Stimulated activated CD8-positive, alpha-beta memory T cell treated with anti-CD3 and anti-CD28 coated beads, Interleukin-4, amount 100 ng/mL, for 1 hour (primary cell): ENCODE measurements at regions not wholly inside any gene's neighbourhood (a gene's known extent, or its start where the extent isn't known, plus 50 kb on each side); places are given as distances from the start of the nearest gene placed in this dataset.

Experiments used
- DNase-seq, 2 donors: peaks; one replicate each; pipeline ENCODE4 v3.0.0-alpha.2; 2020; ENCODE audit warnings: low read depth in 2 of 2, low spot score in 1 of 2

DNA sequence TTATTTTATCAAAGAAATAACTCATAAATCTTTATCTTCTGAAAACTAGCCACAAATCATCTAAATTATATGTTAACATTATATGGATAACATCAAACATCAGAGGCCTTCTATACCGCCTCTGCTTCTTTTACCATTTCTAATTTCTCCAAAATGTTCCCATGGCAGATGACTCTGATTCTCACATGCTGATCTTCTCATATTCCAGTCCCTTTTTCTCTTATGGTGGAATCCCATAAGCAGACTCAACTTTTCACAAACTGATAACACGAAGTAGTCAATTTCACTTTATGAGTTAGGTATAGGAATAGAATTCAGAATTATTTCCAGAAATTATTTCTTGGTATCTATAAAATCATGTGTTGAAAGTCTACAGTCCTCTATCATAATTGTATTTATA lies 212.3 kb downstream of the ENC1 start:
- no peak for DNase-seq

DNA sequence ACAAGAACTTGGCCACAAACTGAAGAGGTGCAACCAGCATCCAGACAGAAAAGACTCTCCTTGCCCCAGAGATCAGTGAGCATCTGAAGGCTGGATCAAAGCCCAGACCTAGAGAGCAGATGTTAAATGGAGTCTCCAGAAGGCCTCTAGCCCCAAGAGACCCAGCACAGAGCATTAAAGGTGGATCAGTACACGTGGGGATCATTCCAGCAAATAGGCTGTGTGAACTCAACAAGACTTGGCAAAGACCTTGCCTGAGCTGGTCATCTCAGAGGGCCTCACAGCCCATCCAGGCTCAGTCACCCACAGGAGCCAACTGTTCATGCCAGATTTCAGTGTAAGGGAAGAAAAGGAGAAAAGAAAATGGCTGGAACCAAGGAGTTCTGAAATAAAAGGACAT lies 214.0 kb downstream of the ENC1 start:
- no peak for DNase-seq

DNA sequence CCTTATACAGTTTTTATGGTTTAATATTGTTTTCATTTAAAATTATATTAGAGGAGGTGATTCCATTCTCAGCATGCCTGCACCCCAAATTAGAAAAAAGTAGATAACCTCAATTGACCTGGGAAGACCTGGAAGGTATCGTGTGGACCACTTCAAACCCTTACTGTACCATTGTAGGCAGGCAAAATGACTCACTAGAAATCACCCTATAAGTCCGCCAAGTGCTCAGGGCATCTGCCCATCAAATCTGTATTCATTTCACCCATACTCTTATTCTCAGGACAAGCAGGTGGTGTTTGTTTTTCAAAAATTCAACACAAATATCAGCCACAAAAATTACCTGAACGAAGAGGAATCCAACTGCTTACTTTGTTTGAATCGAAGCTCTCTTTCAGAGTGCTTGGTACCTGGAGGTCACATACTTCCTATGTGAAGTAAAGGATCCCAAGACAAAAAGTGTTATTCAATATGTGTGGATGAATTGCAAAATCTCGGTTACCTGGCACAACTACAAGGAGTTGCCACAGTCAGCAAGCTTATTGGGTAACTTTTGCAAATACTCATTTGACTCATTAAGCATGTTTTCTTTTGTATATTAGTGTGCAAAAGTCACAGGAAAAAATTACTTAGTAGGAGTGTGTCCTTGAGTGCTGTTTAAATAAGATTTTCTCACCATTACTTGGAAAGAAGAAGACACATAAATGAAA lies 216.2 kb downstream of the ENC1 start:
- DNase-seq, result no peak

DNA sequence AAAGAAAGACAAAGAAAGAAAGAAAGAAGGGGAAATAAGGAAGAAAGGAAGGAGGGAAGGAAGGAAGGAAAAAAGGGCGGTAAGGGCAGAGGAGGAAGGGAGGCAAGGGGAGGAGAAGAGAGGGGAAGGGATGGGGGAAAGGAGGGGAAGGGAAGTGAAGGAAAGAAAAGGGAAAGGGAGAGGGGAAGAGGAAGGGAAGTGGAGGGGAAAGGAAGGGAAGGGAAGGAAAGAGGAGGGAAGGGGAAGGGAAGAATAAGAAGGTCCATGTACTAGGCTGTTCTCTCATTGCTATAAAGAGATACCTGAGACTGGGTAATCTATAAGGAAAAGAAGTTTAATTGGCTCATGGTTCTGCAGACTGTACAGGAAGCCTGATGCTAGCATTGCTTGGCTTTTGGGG lies 217.1 kb downstream of the ENC1 start:
- no peak for DNase-seq

DNA sequence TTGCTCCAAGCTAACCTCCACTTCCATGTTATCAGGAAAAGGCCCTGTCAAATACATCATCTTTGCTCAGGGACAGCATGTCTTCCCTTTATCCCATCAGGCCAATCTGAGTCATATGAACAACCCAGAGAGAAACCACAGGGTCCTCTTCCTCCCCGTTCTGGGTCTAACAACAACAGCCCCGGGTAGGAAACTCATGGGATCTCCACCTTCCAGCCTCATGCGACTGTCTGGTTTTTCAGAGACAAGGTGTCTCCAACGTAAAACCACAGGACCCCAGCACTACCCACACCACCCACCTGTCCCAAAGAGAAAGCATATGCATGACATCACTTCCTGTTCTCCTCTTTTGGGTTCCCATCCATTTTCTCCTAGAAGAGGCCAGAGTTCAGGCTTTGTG lies 217.9 kb downstream of the ENC1 start:
- DNase-seq, result no peak

DNA sequence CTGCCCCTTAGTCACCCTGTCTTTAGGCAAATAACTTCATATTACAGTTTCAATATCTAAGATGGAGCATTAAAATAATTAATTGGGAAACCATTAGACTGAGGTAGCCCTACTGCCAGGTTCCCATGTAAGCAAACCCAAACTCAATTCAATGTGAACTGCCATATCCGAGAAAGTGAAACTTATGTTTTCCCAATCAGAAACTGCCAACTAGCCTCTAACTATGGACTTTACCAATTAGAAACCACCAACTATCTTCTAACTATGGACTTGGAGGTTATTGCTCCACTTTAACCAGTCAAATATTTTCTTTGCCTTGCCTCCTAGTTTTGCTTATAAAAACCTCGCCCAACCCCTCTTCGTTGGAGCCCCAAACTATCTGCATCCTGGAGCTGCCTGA lies 218.5 kb downstream of the ENC1 start:
- DNase-seq, result no peak

DNA sequence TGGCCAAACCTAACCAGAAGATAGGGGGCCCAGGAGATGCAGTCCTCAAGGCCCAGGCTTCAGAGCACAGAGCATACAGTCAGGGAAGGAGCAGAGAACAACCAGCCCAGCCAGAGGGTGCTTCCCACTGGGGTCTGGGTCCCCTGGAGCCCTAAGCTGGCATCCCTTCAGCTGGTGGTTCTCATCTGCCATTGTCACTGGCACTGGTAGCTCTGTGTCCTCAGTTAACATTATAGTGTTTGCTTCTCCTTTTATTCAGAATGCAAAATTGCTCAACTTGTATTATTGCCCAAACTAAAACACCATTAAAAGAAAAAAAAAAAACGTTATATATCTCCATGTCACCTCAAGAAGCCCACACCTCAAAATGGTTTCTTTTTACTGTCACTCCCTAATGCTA lies 219.2 kb downstream of the ENC1 start:
- no peak for DNase-seq

DNA sequence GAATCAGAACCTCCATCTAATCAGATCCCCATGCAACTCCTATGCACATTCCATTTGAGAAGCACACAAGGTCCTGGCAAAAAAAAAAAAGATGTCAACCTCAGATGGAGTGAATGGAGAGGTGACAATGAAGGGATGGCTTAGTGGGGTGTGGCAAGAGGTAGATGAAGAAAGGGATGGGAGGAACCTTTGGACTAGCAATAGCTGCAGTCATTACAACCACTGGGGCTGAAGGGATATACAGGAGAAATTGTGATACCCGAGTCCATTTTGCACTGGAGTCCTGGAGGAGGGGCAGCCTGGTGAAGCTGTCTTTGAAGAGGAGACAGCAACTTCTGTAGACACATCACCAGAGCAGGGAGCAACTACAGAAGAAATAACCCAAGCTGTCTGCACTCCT lies 219.6 kb downstream of the ENC1 start:
- DNase-seq, result no peak

DNA sequence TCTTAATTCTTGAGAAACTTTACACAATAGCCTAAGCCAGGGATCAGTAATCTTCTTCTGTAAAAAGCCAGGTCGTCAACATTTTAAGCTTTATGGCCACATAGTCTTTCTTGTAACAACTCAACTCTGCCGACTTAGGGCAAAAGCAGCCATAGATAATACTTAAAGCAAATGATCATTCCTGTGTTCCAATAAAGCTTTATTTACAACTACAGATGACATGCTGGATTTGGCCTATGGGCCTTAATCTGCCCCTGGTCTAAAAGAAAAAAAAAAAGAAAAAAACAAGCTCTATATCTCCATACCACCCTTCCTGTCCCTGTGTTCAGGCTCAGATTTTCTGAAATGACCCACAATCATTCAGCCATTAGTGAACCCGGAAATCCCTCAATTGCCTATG lies 220.3 kb downstream of the ENC1 start:
- no peak for DNase-seq

DNA sequence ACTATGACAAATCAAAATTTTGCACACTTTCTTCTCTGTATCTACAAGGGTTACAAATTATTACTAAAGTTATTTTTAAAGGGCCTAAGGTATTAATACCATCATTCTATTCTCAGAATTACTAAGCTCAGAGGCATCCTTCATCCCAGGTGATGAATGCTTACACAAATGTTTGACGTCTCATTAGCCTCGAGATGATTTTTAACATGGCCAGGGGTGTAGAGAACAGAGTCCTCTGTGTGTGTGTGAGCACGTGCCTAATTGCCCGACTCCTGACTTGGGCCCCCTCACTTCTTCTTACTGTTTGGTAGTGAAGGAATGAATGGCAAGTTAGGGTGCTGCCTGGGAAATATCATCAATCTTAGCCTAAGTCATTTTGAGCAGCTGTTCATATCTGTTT lies 221.1 kb downstream of the ENC1 start:
- no peak for DNase-seq

DNA sequence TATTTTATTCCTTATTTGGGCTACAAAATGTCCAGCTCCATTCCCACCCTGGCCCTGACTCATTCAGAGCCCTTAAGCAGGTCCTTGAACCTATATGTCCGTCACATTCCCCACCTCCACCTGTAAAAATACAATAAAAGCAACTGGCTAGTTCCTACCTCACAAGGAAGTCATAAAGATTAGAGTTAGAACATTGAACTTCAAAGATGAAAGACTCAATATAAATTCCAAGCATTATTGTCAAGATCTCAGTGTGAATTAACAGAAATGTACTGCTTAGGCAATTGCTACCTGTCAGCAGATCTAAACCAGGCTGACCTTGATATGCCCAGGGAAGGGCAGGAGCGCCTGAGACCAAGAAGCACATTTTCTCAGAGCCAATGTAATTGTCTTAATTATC lies 221.8 kb downstream of the ENC1 start:
- DNase-seq, result no peak

DNA sequence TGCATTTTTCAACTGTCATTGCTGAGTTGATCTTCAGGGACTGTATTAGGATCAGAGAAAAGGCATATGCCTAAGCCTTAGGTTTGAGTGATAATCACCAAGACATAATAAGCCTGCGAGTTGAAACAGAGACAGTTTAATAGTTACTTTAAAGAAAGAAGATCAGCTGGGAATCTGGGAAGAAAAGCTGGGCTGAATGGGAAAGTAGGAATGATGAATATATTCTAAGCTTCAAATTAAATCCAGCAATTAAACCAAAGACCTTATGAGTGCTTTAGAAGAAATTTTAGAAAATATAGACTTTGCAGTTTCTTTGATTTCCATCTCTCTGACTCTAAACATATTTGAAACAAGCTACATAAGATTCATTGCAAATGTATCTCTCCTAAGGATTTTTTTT lies 222.3 kb downstream of the ENC1 start:
- no peak for DNase-seq

DNA sequence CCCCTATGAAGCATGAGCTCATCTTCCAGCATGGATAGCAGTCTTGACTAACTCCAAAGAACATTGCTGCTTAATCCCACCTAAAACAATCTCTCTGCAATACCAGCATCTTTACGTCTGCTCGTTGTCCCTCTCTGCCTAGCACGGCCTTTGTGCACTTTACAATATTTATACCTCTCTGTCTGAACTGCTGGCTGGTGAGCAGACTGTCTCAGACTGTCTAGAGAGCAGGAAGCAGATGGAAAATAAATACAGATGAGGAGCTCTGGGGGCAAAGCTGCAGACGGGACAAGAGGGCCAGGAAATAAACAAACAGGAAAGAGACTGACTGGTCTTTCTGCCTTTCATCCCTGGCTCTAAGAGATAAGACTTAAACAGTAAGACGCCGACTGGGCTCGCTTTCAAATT lies 224.8 kb downstream of the ENC1 start:
- no peak for DNase-seq

DNA sequence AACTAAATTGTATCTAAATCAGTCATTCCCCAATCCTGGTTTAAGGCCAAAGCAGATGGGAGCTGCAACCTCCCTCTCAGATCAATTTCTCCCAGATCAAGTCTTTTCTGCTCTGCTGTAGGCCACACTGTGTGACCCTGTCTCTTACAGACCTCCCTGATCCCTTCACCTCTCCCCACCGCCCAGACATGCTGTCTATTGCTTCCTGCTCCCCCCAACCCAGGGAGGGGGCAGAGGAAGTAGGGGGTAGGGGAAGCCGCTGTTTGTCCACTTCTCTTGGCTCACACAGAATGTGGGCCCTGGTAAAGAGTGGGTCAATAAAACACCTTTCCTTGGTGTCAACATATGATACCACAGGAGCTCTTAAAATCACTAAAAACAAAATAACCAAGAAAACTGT lies 226.3 kb downstream of the ENC1 start:
- DNase-seq, result no peak

DNA sequence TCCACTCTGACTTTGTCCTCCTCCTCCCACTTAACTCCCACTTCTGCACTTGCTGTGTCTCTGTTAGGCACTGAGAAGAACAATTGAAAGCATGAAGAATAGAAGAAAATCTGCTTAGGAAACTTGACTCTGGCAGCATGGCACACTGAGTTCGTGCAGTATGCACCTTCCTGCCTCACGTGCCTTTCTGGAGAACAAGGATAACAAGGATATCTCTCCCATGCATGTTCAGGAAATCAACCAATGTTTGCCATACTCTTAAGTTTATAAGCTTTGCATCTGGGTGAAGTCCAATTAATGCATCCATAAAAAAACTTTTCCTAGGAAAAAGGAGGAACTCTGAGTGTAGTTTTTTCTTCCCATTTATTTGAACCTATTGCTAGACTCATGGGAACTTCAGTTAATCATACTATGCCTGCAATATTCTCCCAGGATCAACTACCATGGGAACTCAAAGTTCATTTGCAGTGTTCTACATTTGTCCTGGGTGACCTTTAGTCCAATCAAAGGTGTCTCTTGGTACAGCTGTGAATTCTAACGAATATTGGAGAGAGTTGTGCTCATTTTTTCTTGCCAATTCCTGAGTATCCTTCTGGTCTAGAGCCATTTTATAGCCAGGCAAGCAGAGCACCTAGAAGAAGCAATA lies 227.0 kb downstream of the ENC1 start:
- no peak for DNase-seq

DNA sequence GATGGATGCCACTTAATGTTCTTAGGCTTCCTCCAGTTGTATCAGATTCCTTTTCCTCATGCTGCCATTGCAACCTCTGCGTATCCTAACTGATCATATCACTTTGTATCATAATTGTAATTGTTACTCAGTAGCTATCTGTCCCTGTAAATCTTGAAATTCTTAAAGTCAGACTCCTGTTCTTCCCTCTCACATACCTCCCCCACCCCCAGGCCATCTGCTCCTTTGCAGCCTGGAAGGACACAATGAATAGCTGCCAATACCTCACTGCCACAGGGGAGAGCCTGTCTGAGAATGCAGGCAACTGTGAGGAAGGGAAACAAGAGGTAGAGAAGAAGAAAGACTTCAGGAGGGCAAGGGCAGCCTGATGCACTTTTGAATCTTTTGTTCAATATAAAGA lies 228.5 kb downstream of the ENC1 start:
- no peak for DNase-seq

DNA sequence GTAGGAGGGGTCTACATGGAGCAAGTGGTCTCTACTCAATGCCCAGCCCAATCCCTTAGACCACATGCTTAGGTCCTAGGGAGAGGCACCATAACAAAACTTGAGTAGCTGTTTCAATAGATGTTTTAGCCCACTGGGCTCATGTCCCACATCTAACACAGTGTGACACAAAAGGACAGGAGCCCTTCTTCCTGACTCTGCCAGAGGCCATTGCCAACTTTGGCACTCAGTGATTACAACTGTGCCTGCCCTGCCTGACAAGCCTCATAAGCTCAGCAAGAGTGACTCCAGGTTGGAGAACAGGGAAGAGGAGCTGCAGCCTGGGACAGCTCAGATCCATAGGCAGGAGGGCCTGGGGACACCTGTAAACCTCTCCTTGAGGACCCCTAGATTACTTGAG lies 230.8 kb downstream of the ENC1 start:
- no peak for DNase-seq

DNA sequence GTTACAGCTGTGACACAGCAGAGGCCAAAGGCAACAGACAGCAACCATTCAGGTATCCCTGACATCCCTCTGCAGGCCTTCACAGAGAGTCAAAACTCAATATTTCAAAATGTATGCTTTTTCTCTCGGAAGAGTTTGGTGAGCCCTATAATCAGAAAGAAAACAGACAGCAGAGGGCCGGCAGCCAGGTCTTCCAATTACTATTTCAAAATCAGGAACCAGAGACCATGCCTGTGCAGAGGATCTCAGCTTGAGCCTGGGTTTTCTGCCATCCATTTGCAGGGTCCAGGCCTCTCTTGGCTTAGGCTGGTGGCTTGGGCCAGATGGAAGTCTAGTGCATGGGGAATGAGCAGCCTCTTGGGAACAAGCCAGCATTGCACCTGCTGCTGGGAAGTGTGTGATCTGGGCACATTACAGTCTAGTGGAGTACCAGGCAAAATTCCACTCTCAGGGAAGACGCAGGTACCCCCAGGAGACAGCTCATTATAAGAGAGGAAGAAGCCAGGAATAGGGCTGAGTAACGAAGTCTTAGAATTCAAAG lies 231.3 kb downstream of the ENC1 start:
- DNase-seq, result no peak

DNA sequence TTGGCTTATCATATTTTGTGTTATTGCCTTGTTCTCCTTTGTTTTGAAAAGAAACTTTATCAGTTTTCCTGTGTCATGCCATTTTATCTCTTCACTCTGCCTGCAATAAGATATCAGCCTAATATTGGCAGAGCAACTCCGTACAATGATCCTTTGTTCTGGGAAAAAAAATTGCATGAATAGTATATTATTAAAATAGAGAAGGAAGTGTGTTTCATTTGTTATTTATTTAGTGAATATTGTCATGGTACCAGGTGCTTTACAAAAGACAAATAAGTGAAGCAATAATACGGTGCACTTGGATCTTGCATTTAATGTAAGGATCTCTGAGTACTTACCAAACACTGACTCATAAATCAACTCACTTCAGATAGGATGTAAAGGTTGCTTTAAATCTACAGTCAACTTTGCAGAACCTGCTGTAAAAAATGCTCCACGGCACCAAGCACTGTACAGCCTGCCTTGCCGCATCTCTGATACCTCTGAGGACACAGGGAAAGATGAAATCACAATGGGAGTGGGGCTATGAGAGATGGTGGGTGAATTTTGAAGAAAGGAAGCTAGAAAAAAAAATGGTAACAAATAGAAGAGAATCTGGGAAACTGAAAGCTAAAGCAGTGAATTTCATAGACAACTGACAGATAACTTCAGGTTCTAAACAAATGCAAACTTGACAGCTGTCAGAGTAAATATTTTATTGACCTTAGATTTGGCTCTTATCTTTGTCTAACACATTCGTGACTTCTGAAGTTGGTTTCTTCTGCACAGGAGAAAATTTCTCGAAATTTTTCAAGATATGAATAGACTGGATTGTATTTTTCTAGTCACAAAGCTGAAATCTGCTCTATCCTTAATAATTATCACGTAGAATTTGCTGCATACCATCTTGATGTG lies 232.1 kb downstream of the ENC1 start:
- DNase-seq, result no peak

DNA sequence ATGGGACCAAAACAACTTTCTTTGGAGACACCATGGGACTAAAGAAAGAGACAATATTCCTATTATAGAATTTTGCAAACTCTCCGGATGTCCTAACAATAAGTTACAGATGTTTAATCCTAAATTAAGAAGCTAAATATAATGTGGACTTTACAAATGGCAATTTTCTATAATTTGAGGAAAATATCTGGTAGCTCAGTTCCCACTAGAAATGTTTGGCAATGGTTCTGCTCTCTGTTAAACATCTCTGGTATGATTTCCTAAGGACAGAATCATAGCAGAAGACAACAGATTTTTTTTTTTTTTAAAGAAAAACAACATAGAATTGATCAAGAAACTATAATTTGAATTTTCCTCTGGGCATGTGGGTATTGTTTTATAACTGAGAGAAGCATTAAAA lies 232.8 kb downstream of the ENC1 start:
- no peak for DNase-seq

DNA sequence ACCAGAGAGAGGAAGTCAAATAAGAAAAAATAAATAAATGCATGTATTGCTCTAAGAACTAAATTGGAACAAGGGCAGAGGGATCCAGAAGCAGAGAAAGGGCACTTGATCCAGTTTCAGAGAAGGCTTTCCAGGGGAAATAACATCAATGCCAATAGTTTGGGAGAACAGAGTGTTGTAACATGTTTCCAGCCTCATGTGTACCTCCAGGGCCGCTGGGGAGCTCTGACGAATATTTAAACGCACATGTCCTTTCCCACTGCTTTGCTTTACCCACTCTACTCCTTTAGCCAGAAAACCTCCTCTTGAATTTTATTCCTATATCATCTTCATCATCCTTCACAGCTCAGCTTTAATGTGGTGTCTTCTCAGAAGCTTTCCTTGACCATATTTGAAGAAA lies 233.7 kb downstream of the ENC1 start:
- no peak for DNase-seq

DNA sequence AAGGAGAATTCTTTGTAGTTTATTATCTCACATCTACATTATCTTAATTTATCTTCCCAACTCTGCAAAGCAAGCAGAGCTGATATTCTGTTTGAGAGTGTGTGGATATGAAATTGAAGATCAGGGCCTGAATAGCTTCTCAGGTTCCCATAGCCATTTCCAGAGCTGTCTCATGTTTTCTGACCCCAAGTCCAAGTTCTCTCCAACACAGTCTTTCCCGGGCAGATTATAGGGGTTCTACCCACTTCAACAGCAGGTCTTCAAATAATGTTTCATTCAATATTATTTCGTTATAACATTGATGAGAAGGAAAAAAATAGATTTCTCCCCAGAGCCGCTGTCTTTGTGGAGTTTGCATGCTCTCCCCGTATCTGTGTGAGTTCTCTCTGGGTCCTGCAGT lies 234.9 kb downstream of the ENC1 start:
- no peak for DNase-seq
